PC-3 (cell line): ENCODE measurements at regions not wholly inside any gene's neighbourhood (a gene's known extent, or its start where the extent isn't known, plus 50 kb on each side); places are given as distances from the start of the nearest gene placed in this dataset.

Experiments
- ATAC-seq: fragments of 200-7000 bp; cut with Tn5 transposase; 2 replicates; pipeline ENCODE4 v1.9.1; 2020; ENCODE audit warnings: mild to moderate bottlenecking, moderate library complexity
- BruUV-seq: library from RNA; stranded (reverse); fragments of 400-500 nt; replicated peaks from 2 replicates; lab custom pipeline; 2021; lab: Mats Ljungman, UMichigan
- CTCF ChIA-PET: fragments of 300-600 bp; sonication (Branson Sonifier 250); formaldehyde crosslinking; loops from one replicate; lab custom pipeline; 2022; ENCODE audit warnings: antibody characterized with exemption; lab: Charles Lee
- POLR2A ChIA-PET: fragments of 300-600 bp; sonication (Branson Sonifier 250); formaldehyde crosslinking; loops from one replicate; lab custom pipeline; 2022; ENCODE audit warnings: antibody characterized with exemption; ENCODE audit not compliant: unreplicated experiment; lab: Charles Lee
- DNase-seq: peaks from one replicate; pipeline ENCODE4 v3.0.0-alpha.2; 2015
- H2AFZ ChIP-seq: fragments of 300-600 bp; sonication (generic); 2 replicates; pipeline ENCODE4 v1.6.0; 2016; ENCODE audit warnings: antibody characterized with exemption, low read length
- H3F3A ChIP-seq: fragments of 300-600 bp; sonication (generic); one replicate; pipeline ENCODE4 v1.6.0; 2017; ENCODE audit warnings: antibody characterized with exemption, low read length, control low read depth, mild to moderate bottlenecking; ENCODE audit not compliant: unreplicated experiment
- H3K27ac ChIP-seq: fragments of 300-600 bp; sonication (generic); 2 replicates; pipeline ENCODE4 v1.5.1; 2016; ENCODE audit warnings: mild to moderate bottlenecking, low read length
- H3K27me3 ChIP-seq: fragments of 300-600 bp; sonication (generic); 2 replicates; pipeline ENCODE4 v1.6.1; 2016; ENCODE audit warnings: low read length, mixed read lengths
- H3K36me3 ChIP-seq: fragments of 300-600 bp; sonication (generic); 2 replicates; pipeline ENCODE4 v1.6.1; 2016; ENCODE audit warnings: low read depth, mixed run types, low read length, mixed read lengths
- H3K4me1 ChIP-seq: fragments of 300-600 bp; sonication (generic); 2 replicates; pipeline ENCODE4 v1.5.1; 2016; ENCODE audit warnings: low read length; ENCODE audit not compliant: insufficient read depth
- H3K4me2 ChIP-seq: fragments of 300-600 bp; sonication (generic); 2 replicates; pipeline ENCODE4 v1.6.0; 2016; ENCODE audit warnings: low read length
- H3K4me3 ChIP-seq: fragments of 300-600 bp; sonication (generic); 2 replicates; pipeline ENCODE4 v1.5.1; 2016; ENCODE audit warnings: mild to moderate bottlenecking, low read length, mixed read lengths
- H3K79me2 ChIP-seq: fragments of 300-600 bp; sonication (generic); 2 replicates; pipeline ENCODE4 v1.6.1; 2017; ENCODE audit warnings: low read length, mixed read lengths
- H3K9ac ChIP-seq: fragments of 300-600 bp; sonication (generic); 2 replicates; pipeline ENCODE4 v1.6.0; 2016; ENCODE audit warnings: mild to moderate bottlenecking, low read length
- H3K9me2 ChIP-seq: fragments of 300-600 bp; sonication (generic); replicated peaks from 2 replicates; pipeline ENCODE4 v1.6.1; 2016; ENCODE audit warnings: mixed run types, low read length, mixed read lengths
- H3K9me3 ChIP-seq: fragments of 300-600 bp; sonication (generic); 2 replicates; pipeline ENCODE4 v1.6.1; 2016; ENCODE audit warnings: low read length, mixed read lengths
- H4K20me1 ChIP-seq: fragments of 300-600 bp; sonication (generic); 2 replicates; pipeline ENCODE4 v1.6.1; 2016; ENCODE audit warnings: low read length, mixed read lengths
- CTCF ChIP-seq: fragments of 300-600 bp; sonication (generic); conservative IDR thresholded peaks from 2 replicates; pipeline ENCODE4 v1.5.1; 2017; ENCODE audit warnings: antibody characterized with exemption, low read depth, mild to moderate bottlenecking, low read length
- EZH2 ChIP-seq: fragments of 300-600 bp; sonication (generic); IDR thresholded peaks from one replicate; pipeline ENCODE4 v1.6.1; 2017; ENCODE audit warnings: antibody characterized with exemption, mild to moderate bottlenecking, low read length; ENCODE audit not compliant: unreplicated experiment
- EZH2phosphoT487 ChIP-seq: fragments of 300-600 bp; sonication (generic); IDR thresholded peaks from 2 replicates; pipeline ENCODE4 v1.6.1; 2018; ENCODE audit warnings: mild to moderate bottlenecking, antibody characterized with exemption, low read length, borderline replicate concordance
- intact Hi-C: fragments of 100-400 bp; cut with micrococcal nuclease; formaldehyde crosslinking; loops from 2 replicates; pipeline ENCODE4 v1.9.0; 2023

- Histone ChIP-seq H3K4me2 (no peak overlapping the region), H2AFZ (no peak overlapping the region), H3K9me3 (no peaks in the 10 kb centered on the region), H3K4me3 (no peak overlapping the region), H4K20me1 (no peaks in the 10 kb centered on the region), H3K79me2 (no peaks in the 10 kb centered on the region), H3K36me3 (no peaks in the 10 kb centered on the region), H3K4me1 (no peaks in the 10 kb centered on the region), H3K9ac (no peak overlapping the region), H3K27ac (no peak overlapping the region), H3F3A (no peaks in the 10 kb centered on the region), H3K9me2 (no peaks in the 10 kb centered on the region), H3K27me3 (peaks cover 8% of the 10 kb centered on the region; the same call in 1 of the 2 replicates)
- no peak for TF ChIP-seq CTCF
- no peak for TF ChIP-seq EZH2phosphoT487
- no peak for TF ChIP-seq EZH2
- CTCF ChIA-PET: no interaction called here
- BruUV-seq: no TSS peak
- POLR2A ChIA-PET: interaction anchor here (0.7 kb wide), 1 partner anchor 189 kb away, joined by 8 read pairs; no protein-coding TSS in a partner anchor
- intact Hi-C loops: no loop called here
- ATAC-seq (no peak), DNase-seq (no peak)
Observed at GRCh38 chr21:16011719-16012118, 281.9 kb downstream of the USP25 start.

GRCh38 chr21:16013570-16013969 is 283.8 kb downstream of the USP25 start:
- no peaks in the 10 kb centered on the region for H3K79me2 ChIP-seq
- H3K27me3 ChIP-seq: peaks cover 6% of the 10 kb centered on the region; the same call in 1 of the 2 replicates
- no peak overlapping the region for H3K9ac ChIP-seq
- no peak overlapping the region for H3K27ac ChIP-seq
- TF ChIP-seq CTCF (no peak), EZH2 (no peak), EZH2phosphoT487 (no peak)
- no peak for DNase-seq
- H4K20me1 ChIP-seq: no peaks in the 10 kb centered on the region
- no peaks in the 10 kb centered on the region for H3K9me3 ChIP-seq
- ChIA-PET CTCF (no interaction called here), POLR2A (no interaction called here)
- H3K9me2 ChIP-seq: no peaks in the 10 kb centered on the region
- H3F3A ChIP-seq: no peaks in the 10 kb centered on the region
- no peaks in the 10 kb centered on the region for H3K4me1 ChIP-seq
- no peak for ATAC-seq
- H3K36me3 ChIP-seq: no peaks in the 10 kb centered on the region
- no peak overlapping the region for H3K4me2 ChIP-seq
- BruUV-seq: no TSS peak
- intact Hi-C loops: no loop called here
- no peak overlapping the region for H3K4me3 ChIP-seq
- H2AFZ ChIP-seq: no peak overlapping the region

GRCh38 chr21:16020878-16021277 is 291.1 kb downstream of the USP25 start:
- H3K36me3 ChIP-seq: no peaks in the 10 kb centered on the region
- intact Hi-C loops: no loop called here
- H3K4me2 ChIP-seq: no peak overlapping the region
- CTCF ChIA-PET: no interaction called here
- H3K4me1 ChIP-seq: no peaks in the 10 kb centered on the region
- TF ChIP-seq CTCF: no peak
- peaks cover 6% of the 10 kb centered on the region; the same call in 1 of the 2 replicates for H3K27me3 ChIP-seq
- no peak overlapping the region for H3K9ac ChIP-seq
- POLR2A ChIA-PET: no interaction called here
- H3K27ac ChIP-seq: no peak overlapping the region
- H2AFZ ChIP-seq: no peak overlapping the region
- H3F3A ChIP-seq: no peaks in the 10 kb centered on the region
- BruUV-seq: no TSS peak
- no peaks in the 10 kb centered on the region for H3K79me2 ChIP-seq
- ATAC-seq (no peak), DNase-seq (no peak)
- 0 out of 2 replicates have a peak, but pooled peaks cover 4% of the 10 kb centered on the region for H3K9me2 ChIP-seq
- H4K20me1 ChIP-seq: no peaks in the 10 kb centered on the region
- H3K9me3 ChIP-seq: no peaks in the 10 kb centered on the region
- H3K4me3 ChIP-seq: no peak overlapping the region
